ENCODE measurements at regions not wholly inside any gene's neighbourhood (a gene's known extent, or its start where the extent isn't known, plus 50 kb on each side); places are given as distances from the start of the nearest gene placed in this dataset.

DNA sequence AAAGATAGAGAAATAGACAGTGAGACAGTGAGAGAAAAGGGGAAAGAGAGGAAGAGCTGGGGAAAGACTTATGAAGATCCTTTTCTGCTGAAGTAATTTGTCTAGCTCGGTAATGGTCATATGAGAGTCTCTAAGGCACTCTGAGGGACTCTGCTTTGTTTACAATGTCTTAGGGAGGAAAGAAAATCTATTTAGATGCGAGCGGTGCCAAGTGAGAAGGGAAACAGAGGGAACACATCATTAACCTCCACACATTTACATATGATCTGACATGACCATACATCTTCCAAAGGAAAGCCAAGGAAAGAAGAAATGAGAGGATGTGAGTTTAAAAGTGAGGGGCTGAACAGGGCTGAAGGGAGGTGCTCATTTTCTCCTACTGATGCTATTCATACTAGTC is 862.3 kb upstream of the CITED2 start:
- DNase-seq (ENCODE audit: low read depth): no peak
- TF ChIP-seq, protein P1, sequence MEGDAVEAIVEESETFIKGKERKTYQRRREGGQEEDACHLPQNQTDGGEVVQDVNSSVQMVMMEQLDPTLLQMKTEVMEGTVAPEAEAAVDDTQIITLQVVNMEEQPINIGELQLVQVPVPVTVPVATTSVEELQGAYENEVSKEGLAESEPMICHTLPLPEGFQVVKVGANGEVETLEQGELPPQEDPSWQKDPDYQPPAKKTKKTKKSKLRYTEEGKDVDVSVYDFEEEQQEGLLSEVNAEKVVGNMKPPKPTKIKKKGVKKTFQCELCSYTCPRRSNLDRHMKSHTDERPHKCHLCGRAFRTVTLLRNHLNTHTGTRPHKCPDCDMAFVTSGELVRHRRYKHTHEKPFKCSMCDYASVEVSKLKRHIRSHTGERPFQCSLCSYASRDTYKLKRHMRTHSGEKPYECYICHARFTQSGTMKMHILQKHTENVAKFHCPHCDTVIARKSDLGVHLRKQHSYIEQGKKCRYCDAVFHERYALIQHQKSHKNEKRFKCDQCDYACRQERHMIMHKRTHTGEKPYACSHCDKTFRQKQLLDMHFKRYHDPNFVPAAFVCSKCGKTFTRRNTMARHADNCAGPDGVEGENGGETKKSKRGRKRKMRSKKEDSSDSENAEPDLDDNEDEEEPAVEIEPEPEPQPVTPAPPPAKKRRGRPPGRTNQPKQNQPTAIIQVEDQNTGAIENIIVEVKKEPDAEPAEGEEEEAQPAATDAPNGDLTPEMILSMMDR (IDR thresholded peaks at IDR 0.05; ENCODE audit: insufficient read depth, low read depth, low read length, missing control alignments): no peak
- H3K4me3 ChIP-seq (ENCODE audit: low read depth, low read length): no peak overlapping the region

DNA sequence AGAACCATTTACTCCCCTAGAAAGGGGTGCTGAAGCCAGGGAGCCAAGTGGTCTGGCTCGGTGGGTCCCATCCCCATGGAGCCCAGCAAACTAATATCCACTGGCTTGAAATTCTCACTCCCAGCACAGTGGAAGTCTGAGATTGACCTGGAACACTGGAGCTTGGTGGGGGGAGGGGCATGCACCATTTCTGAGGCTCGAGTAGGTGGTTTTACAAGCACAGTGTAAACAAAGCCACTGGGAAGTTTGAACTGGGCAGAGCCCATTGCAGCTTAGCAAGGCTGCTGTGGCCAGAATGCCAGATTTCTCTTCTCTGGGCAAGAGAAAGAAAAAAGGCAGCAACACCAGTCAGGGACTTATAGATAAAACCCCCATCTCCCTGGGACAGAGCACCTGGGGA is 855.8 kb upstream of the CITED2 start:
- no peak overlapping the region for H3K4me3 ChIP-seq (ENCODE audit: low read depth, low read length)
- TF ChIP-seq, protein P1 (IDR thresholded peaks at IDR 0.05; ENCODE audit: insufficient read depth, low read depth, low read length, missing control alignments): no peak
- DNase-seq (ENCODE audit: low read depth): no peak

DNA sequence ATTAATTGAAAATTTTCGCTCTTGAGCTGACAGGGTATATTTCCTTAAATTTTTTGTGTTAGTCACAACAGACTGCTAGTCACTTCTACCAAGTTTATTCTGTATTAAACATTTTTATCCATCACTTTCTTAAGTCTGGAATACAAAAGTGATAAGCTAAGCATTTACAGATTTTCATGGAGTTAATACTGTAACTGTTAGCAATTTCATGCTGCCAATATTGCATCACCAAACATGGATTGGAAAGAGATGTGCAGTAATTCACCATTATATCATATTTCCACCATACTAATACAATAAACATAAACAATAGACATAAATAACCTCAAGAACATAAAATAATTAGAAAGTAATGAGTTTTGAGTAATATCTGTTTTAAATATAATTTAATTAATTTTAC is 854.0 kb upstream of the CITED2 start:
- no peak for DNase-seq (ENCODE audit: low read depth)
- no peak overlapping the region for H3K4me3 ChIP-seq (ENCODE audit: low read depth, low read length)
- TF ChIP-seq, protein P1 (IDR thresholded peaks at IDR 0.05; ENCODE audit: insufficient read depth, low read depth, low read length, missing control alignments): no peak

DNA sequence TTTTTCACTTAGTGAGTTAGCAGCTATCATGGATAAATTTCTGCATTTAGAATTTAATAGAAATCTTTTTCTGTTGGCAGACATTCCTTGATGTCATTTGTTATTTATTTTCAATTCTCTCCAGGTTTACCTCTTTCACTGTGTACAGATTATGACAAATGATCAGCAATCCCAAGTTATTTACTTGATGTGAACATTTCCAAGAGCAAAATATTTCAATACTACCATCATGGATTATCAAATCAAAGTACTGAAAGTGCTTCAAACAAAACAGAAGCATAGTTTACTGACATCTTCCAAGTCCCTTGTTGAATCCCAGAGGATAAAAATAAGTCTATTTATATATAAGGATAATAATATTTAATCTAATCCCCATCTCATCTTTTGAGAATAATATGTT is 852.2 kb upstream of the CITED2 start:
- TF ChIP-seq, protein P1 (IDR thresholded peaks at IDR 0.05; ENCODE audit: insufficient read depth, low read depth, low read length, missing control alignments): no peak
- DNase-seq (ENCODE audit: low read depth): no peak
- no peak overlapping the region for H3K4me3 ChIP-seq (ENCODE audit: low read depth, low read length)

GRCh38 chr6:140225701-140226436 is 851.4 kb upstream of the CITED2 start:
- DNase-seq (ENCODE audit: low read depth): no peak
- no peak overlapping the region for H3K4me3 ChIP-seq (ENCODE audit: low read depth, low read length)
- TF ChIP-seq, protein P1 (IDR thresholded peaks at IDR 0.05; ENCODE audit: insufficient read depth, low read depth, low read length, missing control alignments): no peak

GRCh38 chr6:140217283-140217682 is 842.8 kb upstream of the CITED2 start:
- TF ChIP-seq, protein P1 (IDR thresholded peaks at IDR 0.05; ENCODE audit: insufficient read depth, low read depth, low read length, missing control alignments): no peak

GRCh38 chr6:140209775-140210174 is 835.3 kb upstream of the CITED2 start:
- DNase-seq (ENCODE audit: low read depth): no peak
- TF ChIP-seq, protein P1 (IDR thresholded peaks at IDR 0.05; ENCODE audit: insufficient read depth, low read depth, low read length, missing control alignments): no peak
- H3K4me3 ChIP-seq (ENCODE audit: low read depth, low read length): no peak overlapping the region

More at GRCh38 chr6:140217283-140217682, 842.8 kb upstream of the CITED2 start:
- no peak overlapping the region for H3K4me3 ChIP-seq (ENCODE audit: low read depth, low read length)
- no peak for DNase-seq (ENCODE audit: low read depth)

All from GM12865 (cell line).